GM12892 (cell line): ENCODE measurements at regions not wholly inside any gene's neighbourhood (a gene's known extent, or its start where the extent isn't known, plus 50 kb on each side); places are given as distances from the start of the nearest gene placed in this dataset.

ENCODE experiments used
- POLR2A ChIP-seq: IDR thresholded peaks from 2 replicates; pipeline ENCODE4 v1.6.1; 2011; ENCODE audit warnings: low read depth, low read length, control low read depth
- POLR2AphosphoS5 ChIP-seq: IDR thresholded peaks from 2 replicates; pipeline ENCODE4 v1.6.1; 2011; ENCODE audit warnings: low read depth, low read length, control low read depth
- TAF1 ChIP-seq: IDR thresholded peaks from 2 replicates; pipeline ENCODE4 v1.6.1; 2011; ENCODE audit warnings: low read depth, mild to moderate bottlenecking, control low read depth, low read length, borderline replicate concordance

- TF ChIP-seq POLR2AphosphoS5 (no peak), POLR2A (no peak), TAF1 (no peak)
These were observed 183.6 kb upstream of the CDH11 start for GRCh38 chr16:65305266-65305959.
